GM19239 (cell line): ENCODE measurements at regions not wholly inside any gene's neighbourhood (a gene's known extent, or its start where the extent isn't known, plus 50 kb on each side); places are given as distances from the start of the nearest gene placed in this dataset.

Source experiments
- DNase-seq: peaks from one replicate; pipeline ENCODE4 v3.0.0; 2011; ENCODE audit warnings: low spot score; ENCODE audit not compliant: insufficient read length
- FAIRE-seq: peaks from 2 replicates; lab custom pipeline; 2011; peaks lifted over from hg19 to GRCh38; lab: Jason Lieb, UNC

- FAIRE-seq (no peak), DNase-seq (no peak)
Measured at GRCh38 chr16:5510819-5511370, 413.3 kb upstream of the EEF2KMT start.

DNA sequence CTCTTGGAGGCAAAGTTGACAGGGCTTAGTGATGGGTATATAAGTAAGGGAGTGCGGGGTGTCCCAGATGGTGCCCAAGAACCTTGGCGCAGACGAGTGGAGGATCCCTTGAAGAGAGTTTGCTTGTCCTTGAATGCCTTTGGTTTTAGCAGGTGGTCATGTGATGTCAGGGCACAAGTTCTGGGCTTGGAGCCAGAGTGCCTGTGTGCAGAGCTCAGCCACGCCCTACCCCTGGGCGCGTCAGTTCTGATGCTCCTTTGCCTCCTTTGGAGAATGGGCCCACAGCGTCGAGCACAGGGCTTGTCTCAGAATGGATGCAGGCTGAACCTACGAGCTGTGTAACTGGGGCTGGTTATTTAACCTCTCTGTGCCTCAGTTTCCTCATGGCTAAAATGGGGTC, 412.2 kb upstream of the EEF2KMT start:
- DNase-seq (no peak), FAIRE-seq (no peak)

DNA sequence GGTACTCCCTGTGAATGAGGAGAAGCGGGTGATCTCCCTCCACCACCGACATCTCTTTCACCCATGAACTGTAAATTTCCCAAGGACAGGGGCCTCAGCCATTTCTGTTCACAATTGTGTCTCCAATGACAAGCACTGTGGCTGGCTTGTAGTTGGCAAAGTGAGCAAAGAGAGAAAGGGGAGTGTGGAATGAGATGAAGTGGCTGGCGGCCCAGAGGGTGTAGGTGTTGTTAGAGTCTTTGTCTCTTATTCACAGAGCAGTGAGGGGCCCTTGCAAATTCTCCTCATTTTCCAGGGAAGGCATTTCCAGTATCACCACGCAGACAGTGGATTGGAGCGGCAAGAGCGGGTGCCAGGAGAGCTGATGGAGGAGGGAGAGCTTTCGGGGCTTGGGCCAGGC, 411.7 kb upstream of the EEF2KMT start:
- no peak for DNase-seq
- FAIRE-seq = no peak

DNA sequence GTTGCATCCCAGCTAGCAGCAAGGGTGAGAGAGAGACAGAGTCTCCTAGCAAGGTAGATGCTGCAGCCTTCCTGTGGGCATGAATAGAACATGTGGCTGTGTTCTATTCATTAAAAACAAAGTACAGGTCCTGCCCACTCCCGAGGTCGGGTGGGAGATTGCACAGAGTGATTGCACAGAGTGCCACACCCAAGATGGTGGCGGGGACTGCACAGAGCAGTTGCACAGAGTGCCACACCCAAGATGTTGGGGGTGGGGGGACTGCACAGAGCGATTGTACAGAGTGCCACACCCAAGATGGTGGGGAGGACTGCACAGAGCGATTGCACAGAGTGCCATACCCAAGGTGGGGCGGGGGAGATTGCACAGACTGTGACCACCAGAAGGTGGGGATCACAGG, 410.8 kb upstream of the EEF2KMT start:
- no peak for DNase-seq
- no peak for FAIRE-seq

DNA sequence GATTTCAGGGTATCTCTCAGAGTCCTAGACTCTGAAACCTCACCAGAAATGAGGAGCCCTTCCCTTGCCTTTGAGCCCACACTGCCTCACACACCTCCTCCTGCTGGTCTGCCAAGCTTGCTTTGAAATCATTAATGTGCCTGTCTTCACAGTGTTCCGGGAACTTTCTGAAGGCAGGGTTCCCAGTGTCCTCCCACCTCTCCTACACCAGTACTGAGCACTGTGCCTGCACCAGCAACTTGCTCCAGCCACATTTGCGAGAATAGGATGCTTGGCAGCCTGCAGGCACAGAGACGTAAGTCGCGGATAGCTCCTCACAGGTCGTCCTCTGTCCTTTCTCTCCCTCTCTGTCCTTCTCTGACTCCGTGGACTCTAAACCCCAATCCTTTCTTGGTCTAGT, 408.4 kb upstream of the EEF2KMT start:
- FAIRE-seq (no peak), DNase-seq (no peak)

DNA sequence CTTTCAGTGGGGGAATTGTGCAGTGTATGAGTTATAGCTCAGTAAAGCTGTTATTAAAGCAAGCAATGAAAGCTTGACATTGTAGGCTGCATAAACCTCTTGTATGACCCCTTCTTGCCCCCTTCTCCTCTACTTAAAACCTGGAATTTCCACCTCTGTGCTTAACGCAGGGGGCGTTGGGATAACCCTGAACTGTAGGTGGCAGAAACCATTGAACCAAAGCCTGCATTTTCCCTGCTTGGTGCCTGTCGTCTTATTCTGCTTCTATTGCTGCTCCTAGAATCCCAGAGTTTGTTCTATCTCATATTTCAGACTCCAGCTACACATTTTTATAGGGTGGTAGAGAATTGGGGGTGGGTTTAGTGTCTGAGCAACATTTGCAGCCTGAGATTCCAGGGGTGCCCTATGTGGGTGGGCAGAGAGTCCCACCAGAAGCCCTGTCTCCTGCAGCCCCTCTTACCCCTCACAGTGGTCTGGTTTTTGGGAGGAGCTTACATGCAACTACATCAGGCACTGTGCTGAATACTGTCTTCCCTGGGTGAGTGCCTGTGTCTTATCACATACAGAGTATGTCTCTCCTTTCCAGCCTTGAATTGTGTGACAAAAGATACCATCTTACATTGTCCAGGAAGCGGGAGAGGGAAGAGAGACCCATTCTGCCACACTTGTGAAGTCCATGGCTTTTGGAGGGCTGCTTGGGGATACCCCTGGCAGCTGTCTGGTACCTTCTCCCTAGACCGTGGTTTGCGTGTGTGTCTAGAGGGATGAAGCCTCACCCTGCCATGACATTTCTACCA, 407.7 kb upstream of the EEF2KMT start:
- no peak for DNase-seq
- FAIRE-seq = no peak

GRCh38 chr16:5504064-5504781, 406.6 kb upstream of the EEF2KMT start:
- DNase-seq (no peak), FAIRE-seq (no peak)

DNA sequence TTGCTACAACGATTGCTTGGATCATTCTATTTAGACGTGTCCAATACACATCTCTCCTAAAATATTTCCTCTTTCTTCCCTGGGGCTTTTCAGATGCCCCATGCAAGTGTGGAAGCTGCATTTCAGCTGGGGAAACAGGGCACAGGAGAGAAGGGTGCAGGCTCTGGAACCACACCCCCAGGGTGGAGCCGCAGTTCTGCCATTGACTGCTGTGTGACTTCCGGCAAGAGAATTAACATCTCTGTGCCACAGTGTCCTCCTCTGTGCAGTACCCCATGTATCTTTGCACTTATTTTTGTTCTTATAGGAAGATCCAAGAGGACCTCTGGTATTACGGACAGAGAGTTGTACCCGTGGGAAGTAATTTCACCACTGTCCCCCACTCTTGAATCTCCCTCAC, 405.3 kb upstream of the EEF2KMT start:
- DNase-seq = no peak
- no peak for FAIRE-seq

- FAIRE-seq = no peak
- no peak for DNase-seq
Measured at GRCh38 chr16:5502467-5502869, 404.9 kb upstream of the EEF2KMT start.

DNA sequence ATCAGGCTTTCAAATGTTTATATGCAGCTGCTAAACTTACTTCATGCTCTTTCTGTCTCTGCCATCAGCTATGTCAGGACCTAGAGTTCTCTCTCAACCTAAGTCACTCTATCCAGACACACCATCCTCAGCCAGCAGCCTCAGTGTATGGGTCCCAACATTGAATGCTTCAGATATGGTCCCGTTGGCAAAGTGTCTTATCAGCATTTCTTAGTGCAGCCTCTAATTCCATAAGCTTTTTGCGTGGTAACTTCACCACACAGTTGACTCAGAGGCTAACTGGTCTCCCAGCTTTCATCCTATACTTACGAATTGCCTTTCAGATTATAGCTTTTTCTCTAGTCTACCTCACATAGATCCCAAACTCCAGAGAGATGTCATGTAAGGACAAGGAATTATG, 402.9 kb upstream of the EEF2KMT start:
- DNase-seq (no peak), FAIRE-seq (no peak)

- no peak for FAIRE-seq
- no peak for DNase-seq
Measured at GRCh38 chr16:5498562-5498961, 401.0 kb upstream of the EEF2KMT start.

GRCh38 chr16:5496013-5496412, 398.4 kb upstream of the EEF2KMT start:
- no peak for DNase-seq
- no peak for FAIRE-seq

DNA sequence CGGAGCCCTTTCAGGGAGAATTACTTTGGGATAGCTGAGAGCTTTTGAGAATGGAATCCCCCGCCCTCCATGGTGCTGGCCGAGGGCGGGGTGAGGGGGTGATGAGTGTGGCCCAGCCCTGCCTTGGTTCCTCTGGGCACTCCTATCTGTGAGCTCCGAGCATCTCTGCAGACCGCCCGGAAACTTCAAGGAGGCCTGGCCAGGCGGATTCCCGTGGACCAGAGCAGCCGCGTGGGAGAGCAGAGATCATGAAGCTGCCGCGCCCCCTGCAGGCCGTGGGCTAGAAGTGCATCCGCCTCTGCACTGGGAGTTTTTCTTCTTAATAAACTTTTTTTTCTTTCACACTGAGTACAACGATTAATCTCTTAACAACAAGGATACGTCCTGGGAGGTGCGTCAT, 392.9 kb upstream of the EEF2KMT start:
- no peak for FAIRE-seq

DNA sequence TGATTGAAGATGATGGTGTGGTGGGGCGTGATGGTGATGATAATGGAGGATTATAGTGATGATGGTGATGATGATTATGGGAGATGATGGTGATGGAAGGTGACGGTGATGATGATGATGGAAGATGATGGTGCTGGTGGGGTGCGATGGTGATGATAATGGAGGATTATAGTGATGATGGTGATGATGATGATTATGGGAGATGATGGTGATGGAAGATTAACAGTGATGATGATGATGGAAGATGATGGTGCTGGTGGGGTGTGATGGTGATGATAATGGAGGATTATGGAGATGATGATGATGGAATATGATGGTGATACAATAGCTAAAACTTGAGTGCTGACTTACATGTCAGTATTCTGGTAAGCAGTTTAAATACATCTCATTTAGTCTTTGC, 391.0 kb upstream of the EEF2KMT start:
- FAIRE-seq (no peak), DNase-seq (no peak)

More for the DNA sequence above, 392.9 kb upstream of the EEF2KMT start:
- DNase-seq = no peak

DNA sequence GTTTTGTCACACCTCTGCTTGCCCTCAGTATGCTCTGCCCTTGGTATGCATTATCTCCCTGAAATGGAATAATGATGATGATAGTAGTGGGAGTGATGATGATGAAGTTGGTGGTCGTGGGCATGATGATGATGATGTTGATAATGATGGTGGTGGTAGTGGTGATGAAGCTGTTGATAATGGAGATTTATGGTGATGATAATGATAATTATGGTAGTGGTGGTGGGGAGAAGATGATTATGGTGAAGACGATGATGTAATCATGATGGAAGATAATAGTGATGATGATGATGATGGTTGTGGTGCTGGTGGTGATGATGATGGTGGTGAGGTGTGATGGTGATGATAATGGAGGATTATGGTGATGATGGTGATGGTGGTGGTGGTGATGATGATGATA, 390.1 kb upstream of the EEF2KMT start:
- FAIRE-seq (no peak), DNase-seq (no peak)

DNA sequence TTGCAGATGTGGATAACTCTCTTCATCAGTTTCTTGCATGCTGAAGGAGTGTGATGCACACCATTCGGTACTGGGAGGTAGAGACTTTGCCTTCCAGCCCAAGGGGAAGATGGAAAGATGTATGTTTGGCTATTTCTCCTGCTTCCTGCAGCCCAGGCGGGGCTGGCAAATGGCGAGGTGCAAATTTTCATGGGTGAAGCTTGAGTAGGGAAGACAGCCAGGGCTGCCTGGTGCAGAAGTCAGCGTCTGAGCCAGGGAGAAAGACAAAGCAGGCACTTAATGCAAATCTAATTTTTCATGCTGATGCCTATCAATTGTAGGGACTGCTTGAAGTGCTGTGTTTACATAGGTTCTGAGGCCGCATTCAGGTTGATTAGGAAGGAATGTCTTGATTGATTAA, 384.7 kb upstream of the EEF2KMT start:
- DNase-seq (no peak), FAIRE-seq (no peak)

- FAIRE-seq = no peak
Measured at GRCh38 chr16:5480431-5481195, 383.0 kb upstream of the EEF2KMT start.

GRCh38 chr16:5479926-5480325, 382.3 kb upstream of the EEF2KMT start:
- DNase-seq (no peak), FAIRE-seq (no peak)

More at GRCh38 chr16:5480431-5481195, 383.0 kb upstream of the EEF2KMT start:
- no peak for DNase-seq

DNA sequence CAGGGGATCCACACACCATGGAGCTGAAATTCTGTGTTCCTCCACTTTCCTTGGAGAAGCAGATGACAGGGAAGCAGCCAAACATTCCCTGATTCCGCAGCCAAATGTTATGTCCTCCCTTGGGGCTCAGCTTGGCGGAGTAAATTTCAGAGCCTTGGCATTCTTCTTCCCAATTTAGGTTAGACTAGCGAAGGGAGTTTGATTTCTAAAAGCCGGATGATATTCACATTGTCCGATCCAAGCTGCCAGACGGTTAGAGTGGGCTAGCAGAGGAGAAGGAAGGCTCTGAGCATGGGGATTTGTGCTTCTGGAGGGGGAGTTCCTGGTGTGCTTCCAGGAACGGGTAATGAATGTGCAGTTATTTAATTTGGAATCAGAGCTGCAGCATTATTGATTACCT, 380.4 kb upstream of the EEF2KMT start:
- DNase-seq = no peak
- no peak for FAIRE-seq

DNA sequence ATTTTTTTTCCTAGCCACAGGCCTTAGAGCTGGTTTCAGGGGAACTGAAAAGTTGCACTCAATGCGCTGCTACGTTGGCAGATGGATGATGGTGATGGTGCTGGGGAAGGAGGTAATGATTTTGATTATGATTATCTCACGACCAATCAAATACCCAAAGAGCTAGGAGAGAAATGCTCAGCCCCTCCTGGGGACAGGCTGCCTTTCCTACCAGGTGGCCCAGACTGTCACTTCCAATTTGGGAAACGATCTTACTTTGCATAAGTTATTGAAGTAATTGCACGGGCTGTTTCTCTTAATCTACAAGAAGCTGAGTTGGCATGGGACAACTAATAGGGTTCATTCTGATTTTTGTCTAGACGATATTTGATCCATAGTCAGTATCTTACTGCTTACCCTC, 379.7 kb upstream of the EEF2KMT start:
- FAIRE-seq (no peak), DNase-seq (no peak)

GRCh38 chr16:5472552-5472951, 375.0 kb upstream of the EEF2KMT start:
- DNase-seq = no peak
- no peak for FAIRE-seq
